ENCODE measurements at regions not wholly inside any gene's neighbourhood (a gene's known extent, or its start where the extent isn't known, plus 50 kb on each side); places are given as distances from the start of the nearest gene placed in this dataset.

DNA sequence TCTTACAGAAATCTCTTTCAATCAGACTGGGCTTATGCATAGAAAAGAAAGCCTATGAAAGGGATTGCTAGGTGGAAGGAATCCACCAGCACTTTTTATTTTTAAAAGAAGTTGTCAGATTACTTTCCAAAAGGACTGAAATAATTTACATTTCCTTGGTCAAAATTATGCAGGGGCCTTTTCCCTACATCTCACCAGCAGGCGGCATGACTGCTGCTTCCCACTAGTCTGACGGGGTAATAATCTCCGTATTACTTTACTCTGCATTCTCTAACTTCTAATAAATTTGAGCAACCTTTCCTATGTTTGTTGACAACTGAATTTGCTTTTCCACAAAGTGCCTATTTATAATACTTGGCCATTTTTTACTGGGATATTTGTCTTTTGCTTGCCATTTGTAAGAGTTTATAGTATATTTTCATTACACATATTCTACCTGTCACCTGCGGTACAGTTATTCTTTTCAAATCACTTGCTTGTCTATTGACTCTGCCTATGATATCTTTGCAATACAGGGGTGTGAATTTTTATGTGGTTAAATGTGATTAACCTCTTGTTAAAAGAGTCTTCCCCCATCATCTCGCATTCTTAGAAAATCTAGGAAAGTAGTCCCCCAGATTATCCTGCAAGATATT is 51.9 kb upstream of the USP47 start:
- Mint-ChIP-seq H3K4me1 (peaks cover 1% of the 10 kb centered on the region), H3K9me3 (peaks cover 8% of the 10 kb centered on the region)

DNA sequence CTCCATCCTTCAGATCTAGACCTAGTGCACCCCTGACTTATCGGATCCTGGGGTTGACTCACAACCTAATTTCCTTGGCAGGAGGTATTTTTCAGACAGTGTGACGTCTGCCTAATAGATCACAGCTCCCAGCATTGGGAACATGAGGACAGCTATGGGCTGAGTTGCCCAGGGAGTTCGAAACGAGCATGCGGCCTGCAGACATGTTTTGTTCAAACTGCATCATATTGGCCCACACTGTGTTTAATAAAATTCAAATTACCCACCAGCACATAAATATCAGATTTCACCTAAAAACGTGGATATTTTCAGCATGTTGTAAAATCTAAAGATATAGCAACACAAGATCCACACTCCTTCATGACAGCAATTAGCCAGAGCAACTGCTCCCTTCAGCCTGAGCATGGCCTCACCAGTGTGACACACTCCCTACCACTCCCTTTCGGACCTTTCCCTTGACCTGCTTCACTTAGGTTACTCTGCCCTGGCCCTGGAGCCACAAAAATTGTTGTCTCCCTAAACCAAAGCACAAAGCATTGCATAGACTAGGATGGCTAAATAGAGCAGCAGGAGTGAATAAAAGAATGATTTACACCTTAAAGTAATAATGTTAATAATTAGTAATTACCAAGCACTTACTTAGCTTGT is 53.6 kb upstream of the USP47 start:
- no peak overlapping the region for H3K4me3 ChIP-seq (ENCODE audit: low read length)
- no peaks in the 10 kb centered on the region for H3K9me3 ChIP-seq (ENCODE audit: control insufficient read depth, low read length)
- Mint-ChIP-seq H3K36me3 (ENCODE audit: low read depth) (no peaks in the 10 kb centered on the region), H3K27me3 (ENCODE audit: insufficient read depth) (peaks cover 10% of the 10 kb centered on the region), H3K27ac (no peak overlapping the region), H3K9me3 (peaks cover 8% of the 10 kb centered on the region), H3K4me1 (peaks cover 1% of the 10 kb centered on the region), H3K4me3 (no peak overlapping the region)
- H3K36me3 ChIP-seq (ENCODE audit: control insufficient read depth, insufficient read depth, low read length) = no peaks in the 10 kb centered on the region
- TF ChIP-seq, protein P1, sequence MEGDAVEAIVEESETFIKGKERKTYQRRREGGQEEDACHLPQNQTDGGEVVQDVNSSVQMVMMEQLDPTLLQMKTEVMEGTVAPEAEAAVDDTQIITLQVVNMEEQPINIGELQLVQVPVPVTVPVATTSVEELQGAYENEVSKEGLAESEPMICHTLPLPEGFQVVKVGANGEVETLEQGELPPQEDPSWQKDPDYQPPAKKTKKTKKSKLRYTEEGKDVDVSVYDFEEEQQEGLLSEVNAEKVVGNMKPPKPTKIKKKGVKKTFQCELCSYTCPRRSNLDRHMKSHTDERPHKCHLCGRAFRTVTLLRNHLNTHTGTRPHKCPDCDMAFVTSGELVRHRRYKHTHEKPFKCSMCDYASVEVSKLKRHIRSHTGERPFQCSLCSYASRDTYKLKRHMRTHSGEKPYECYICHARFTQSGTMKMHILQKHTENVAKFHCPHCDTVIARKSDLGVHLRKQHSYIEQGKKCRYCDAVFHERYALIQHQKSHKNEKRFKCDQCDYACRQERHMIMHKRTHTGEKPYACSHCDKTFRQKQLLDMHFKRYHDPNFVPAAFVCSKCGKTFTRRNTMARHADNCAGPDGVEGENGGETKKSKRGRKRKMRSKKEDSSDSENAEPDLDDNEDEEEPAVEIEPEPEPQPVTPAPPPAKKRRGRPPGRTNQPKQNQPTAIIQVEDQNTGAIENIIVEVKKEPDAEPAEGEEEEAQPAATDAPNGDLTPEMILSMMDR (conservative IDR thresholded peaks at IDR 0.05) = no peak
- H3K27me3 ChIP-seq (ENCODE audit: control insufficient read depth, insufficient read depth, low read length, poor library complexity, severe bottlenecking) = peaks cover 4% of the 10 kb centered on the region
- no peaks in the 10 kb centered on the region for H3K4me1 ChIP-seq (ENCODE audit: control insufficient read depth, insufficient read depth, low read length)
- H3K27ac ChIP-seq (ENCODE audit: low read depth, low read length) = no peak overlapping the region
- 54 to 74% methylated on average over 3 to 7 of the region's 7 CpGs for WGBS, 2 experiments (ENCODE audit: insufficient coverage in 1 of 2, insufficient read length in 1 of 2)
- DNase-seq = no peak
- no peak overlapping the region for H3K9ac ChIP-seq (ENCODE audit: extremely low read depth, low read length, poor library complexity, severe bottlenecking)

More for the DNA sequence above, 51.9 kb upstream of the USP47 start:
- peak; percentile 54 for DNase-seq
- Histone ChIP-seq H3K4me1 (ENCODE audit: control insufficient read depth, insufficient read depth, low read length) (no peaks in the 10 kb centered on the region), H3K9me3 (ENCODE audit: control insufficient read depth, low read length) (no peaks in the 10 kb centered on the region), H3K36me3 (ENCODE audit: control insufficient read depth, insufficient read depth, low read length) (no peaks in the 10 kb centered on the region), H3K4me3 (ENCODE audit: low read length) (no peak overlapping the region), H3K27me3 (ENCODE audit: control insufficient read depth, insufficient read depth, low read length, poor library complexity, severe bottlenecking) (peaks cover 17% of the 10 kb centered on the region), H3K9ac (ENCODE audit: extremely low read depth, low read length, poor library complexity, severe bottlenecking) (no peak overlapping the region), H3K27ac (ENCODE audit: low read depth, low read length) (no peak overlapping the region)
- whole genome bisulfite sequencing, 2 experiments (ENCODE audit: insufficient coverage in 1 of 2, insufficient read length in 1 of 2) = 28 to 35% methylated on average over 3 of the region's 5 CpGs
- TF ChIP-seq, protein P1 (conservative IDR thresholded peaks at IDR 0.05) = peak; percentile 86
- Mint-ChIP-seq H3K4me3 (no peak overlapping the region), H3K27ac (no peak overlapping the region), H3K36me3 (ENCODE audit: low read depth) (no peaks in the 10 kb centered on the region), H3K27me3 (ENCODE audit: insufficient read depth) (peaks cover 11% of the 10 kb centered on the region)

DNA sequence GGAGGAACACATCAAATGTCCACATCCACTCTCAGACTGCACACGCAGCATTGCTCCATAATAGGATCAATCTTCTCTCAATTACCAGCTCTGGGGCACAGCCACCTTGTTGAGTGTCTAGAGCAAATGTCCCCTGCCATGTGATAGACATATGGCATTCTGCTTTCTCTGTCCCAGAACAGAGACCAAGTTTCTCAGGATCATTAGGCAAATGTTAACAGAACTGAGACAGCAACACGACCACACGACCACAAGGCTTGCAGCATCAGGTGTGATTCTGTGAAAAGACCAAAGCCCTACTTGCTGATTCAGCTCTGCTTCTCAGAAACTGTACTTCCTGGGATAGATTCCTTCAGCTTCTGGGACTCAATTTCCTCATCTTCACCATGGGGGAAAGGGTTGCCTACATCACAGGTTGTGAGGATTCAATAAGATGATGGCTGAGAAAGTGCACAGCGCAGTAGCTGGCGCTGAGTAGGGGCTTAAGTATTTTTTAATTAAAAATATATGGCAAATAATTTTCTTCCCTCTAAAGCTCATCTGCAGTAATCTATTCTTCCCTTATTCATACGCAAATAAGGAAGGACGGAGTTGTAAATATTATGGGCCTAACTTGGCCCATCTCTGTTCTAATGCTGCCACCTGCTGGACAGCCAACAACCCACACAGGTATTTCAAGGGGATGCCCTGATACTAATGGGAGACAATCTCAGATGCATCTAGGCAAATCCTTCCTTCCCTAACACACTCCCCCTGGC is 54.3 kb upstream of the USP47 start:
- Mint-ChIP-seq H3K4me3 (no peak overlapping the region), H3K9me3 (peaks cover 8% of the 10 kb centered on the region)
- peak; percentile 90 for DNase-seq

More for the DNA sequence above, 54.3 kb upstream of the USP47 start:
- no peak overlapping the region for H3K4me3 ChIP-seq (ENCODE audit: low read length)
- no peak overlapping the region for H3K9ac ChIP-seq (ENCODE audit: extremely low read depth, low read length, poor library complexity, severe bottlenecking)
- WGBS, 2 experiments (ENCODE audit: insufficient coverage in 1 of 2, insufficient read length in 1 of 2) = 60 to 70% methylated on average over 2 to 5 of the region's 7 CpGs
- Mint-ChIP-seq H3K27ac (no peak overlapping the region), H3K36me3 (ENCODE audit: low read depth) (no peaks in the 10 kb centered on the region), H3K4me1 (peaks cover 1% of the 10 kb centered on the region), H3K27me3 (ENCODE audit: insufficient read depth) (peaks cover 10% of the 10 kb centered on the region)
- TF ChIP-seq, protein P1 (conservative IDR thresholded peaks at IDR 0.05) = peak; percentile 98
- H3K27ac ChIP-seq (ENCODE audit: low read depth, low read length) = no peak overlapping the region
- H3K9me3 ChIP-seq (ENCODE audit: control insufficient read depth, low read length) = no peaks in the 10 kb centered on the region
- peaks cover under 1% of the 10 kb centered on the region for H3K27me3 ChIP-seq (ENCODE audit: control insufficient read depth, insufficient read depth, low read length, poor library complexity, severe bottlenecking)
- H3K4me1 ChIP-seq (ENCODE audit: control insufficient read depth, insufficient read depth, low read length) = no peaks in the 10 kb centered on the region
- no peaks in the 10 kb centered on the region for H3K36me3 ChIP-seq (ENCODE audit: control insufficient read depth, insufficient read depth, low read length)
